Mucosa of rectum (tissue), 2 donors: ENCODE measurements at regions not wholly inside any gene's neighbourhood (a gene's known extent, or its start where the extent isn't known, plus 50 kb on each side); places are given as distances from the start of the nearest gene placed in this dataset.

ENCODE experiments used
- H3K27ac ChIP-seq, 2 donors: one replicate each; pipeline ENCODE4 v1.7.0; 2013; ENCODE audit warnings: inconsistent platforms in 2 of 2, low read depth in 2 of 2, low read length in 2 of 2
- H3K27me3 ChIP-seq, 2 donors: one replicate each; pipeline ENCODE4 v1.7.0; 2013; ENCODE audit warnings: low read length in 2 of 2; ENCODE audit not compliant: control insufficient read depth in 2 of 2, insufficient read depth in 2 of 2
- H3K36me3 ChIP-seq, 2 donors: one replicate each; pipeline ENCODE4 v1.7.0; 2013; ENCODE audit warnings: low read length in 2 of 2; ENCODE audit not compliant: control insufficient read depth in 2 of 2, insufficient read depth in 2 of 2
- H3K4me1 ChIP-seq, 2 donors: one replicate each; pipeline ENCODE4 v1.7.0; 2013; ENCODE audit warnings: low read length in 2 of 2, mild to moderate bottlenecking in 1 of 2; ENCODE audit not compliant: control insufficient read depth in 2 of 2, insufficient read depth in 2 of 2
- H3K4me3 ChIP-seq, 2 donors: one replicate each; pipeline ENCODE4 v1.7.0; 2013; ENCODE audit warnings: low read length in 2 of 2
- H3K9ac ChIP-seq, 2 donors: one replicate each; pipeline ENCODE4 v1.7.0; 2013; ENCODE audit warnings: low read length in 2 of 2, low read depth in 1 of 2, mild to moderate bottlenecking in 1 of 2
- H3K9me3 ChIP-seq, 2 donors: one replicate each; pipeline ENCODE4 v1.7.0; 2013; ENCODE audit warnings: low read length in 2 of 2; ENCODE audit not compliant: control insufficient read depth in 2 of 2
- donor health status: healthy.
- donor health status: Normal muscosa, but diverticular disease.

- Histone ChIP-seq H3K4me1 (no peaks in the 10 kb centered on the region), H3K9me3 (no peaks in the 10 kb centered on the region), H3K36me3 (no peaks in the 10 kb centered on the region), H3K27ac (no peak overlapping the region), H3K27me3 (peaks cover 4 to 11% of the 10 kb centered on the region in 2 donors), H3K4me3 (no peak overlapping the region), H3K9ac (no peak overlapping the region)
Observed at GRCh38 chr3:10583798-10584708, 78.7 kb upstream of the ATP2B2 start.

GRCh38 chr3:10585945-10586344, 80.6 kb upstream of the ATP2B2 start:
- Histone ChIP-seq H3K36me3 (no peaks in the 10 kb centered on the region), H3K4me3 (no peak overlapping the region), H3K9me3 (no peaks in the 10 kb centered on the region), H3K27ac (no peak overlapping the region), H3K9ac (no peak overlapping the region), H3K27me3 (peaks cover 4 to 12% of the 10 kb centered on the region in 2 donors), H3K4me1 (no peaks in the 10 kb centered on the region)

- Histone ChIP-seq H3K4me3 (no peak overlapping the region), H3K36me3 (no peaks in the 10 kb centered on the region), H3K9me3 (no peaks in the 10 kb centered on the region), H3K9ac (no peak overlapping the region), H3K27me3 (peaks cover 0 to 2% of the 10 kb centered on the region in 2 donors), H3K27ac (no peak overlapping the region), H3K4me1 (no peaks in the 10 kb centered on the region)
Observed at GRCh38 chr3:10594915-10595314, 89.5 kb upstream of the ATP2B2 start.

- H3K27ac ChIP-seq: no peak overlapping the region
- no peak overlapping the region for H3K9ac ChIP-seq
- no peaks in the 10 kb centered on the region for H3K9me3 ChIP-seq
- H3K36me3 ChIP-seq: no peaks in the 10 kb centered on the region
- H3K27me3 ChIP-seq: no peaks in the 10 kb centered on the region
- H3K4me3 ChIP-seq: no peak overlapping the region
- H3K4me1 ChIP-seq: no peaks in the 10 kb centered on the region
Observed at GRCh38 chr3:10596746-10597448, 91.5 kb upstream of the ATP2B2 start.

- H3K9me3 ChIP-seq: no peaks in the 10 kb centered on the region
- no peaks in the 10 kb centered on the region for H3K4me1 ChIP-seq
- H3K27me3 ChIP-seq: no peaks in the 10 kb centered on the region
- no peak overlapping the region for H3K4me3 ChIP-seq
- no peak overlapping the region for H3K27ac ChIP-seq
- no peaks in the 10 kb centered on the region for H3K36me3 ChIP-seq
- H3K9ac ChIP-seq: no peak overlapping the region
Observed at GRCh38 chr3:10597733-10598132, 92.3 kb upstream of the ATP2B2 start.

GRCh38 chr3:10599017-10599416, 93.6 kb upstream of the ATP2B2 start:
- H3K9ac ChIP-seq: no peak overlapping the region
- no peaks in the 10 kb centered on the region for H3K27me3 ChIP-seq
- H3K36me3 ChIP-seq: no peaks in the 10 kb centered on the region
- no peaks in the 10 kb centered on the region for H3K9me3 ChIP-seq
- H3K27ac ChIP-seq: no peak overlapping the region
- no peaks in the 10 kb centered on the region for H3K4me1 ChIP-seq
- no peak overlapping the region for H3K4me3 ChIP-seq

- Histone ChIP-seq H3K4me3 (no peak overlapping the region), H3K9me3 (no peaks in the 10 kb centered on the region), H3K9ac (no peak overlapping the region), H3K36me3 (no peaks in the 10 kb centered on the region), H3K4me1 (no peaks in the 10 kb centered on the region), H3K27me3 (no peaks in the 10 kb centered on the region), H3K27ac (no peak overlapping the region)
Observed at GRCh38 chr3:10599444-10599843, 94.1 kb upstream of the ATP2B2 start.

- Histone ChIP-seq H3K27me3 (no peaks in the 10 kb centered on the region), H3K36me3 (no peaks in the 10 kb centered on the region), H3K9ac (no peak overlapping the region), H3K27ac (no peak overlapping the region), H3K9me3 (no peaks in the 10 kb centered on the region), H3K4me1 (no peaks in the 10 kb centered on the region), H3K4me3 (no peak overlapping the region)
Observed at GRCh38 chr3:10600296-10600714, 94.9 kb upstream of the ATP2B2 start.

- Histone ChIP-seq H3K4me1 (no peaks in the 10 kb centered on the region), H3K9me3 (no peaks in the 10 kb centered on the region), H3K36me3 (no peaks in the 10 kb centered on the region), H3K27me3 (no peaks in the 10 kb centered on the region), H3K4me3 (no peak overlapping the region), H3K9ac (no peak overlapping the region), H3K27ac (no peak overlapping the region)
Observed at GRCh38 chr3:10600726-10601125, 95.3 kb upstream of the ATP2B2 start.

- Histone ChIP-seq H3K27ac (no peak overlapping the region), H3K36me3 (no peaks in the 10 kb centered on the region), H3K27me3 (no peaks in the 10 kb centered on the region), H3K4me3 (no peak overlapping the region), H3K9me3 (no peaks in the 10 kb centered on the region), H3K9ac (no peak overlapping the region), H3K4me1 (no peaks in the 10 kb centered on the region)
Observed at GRCh38 chr3:10601151-10601856, 95.9 kb upstream of the ATP2B2 start.
